RWPE2 (cell line): ENCODE measurements at regions not wholly inside any gene's neighbourhood (a gene's known extent, or its start where the extent isn't known, plus 50 kb on each side); places are given as distances from the start of the nearest gene placed in this dataset.

Experiments used
- ATAC-seq: fragments of 200-7000 bp; cut with Tn5 transposase; 3 replicates; pipeline ENCODE4 v1.9.1; 2021; ENCODE audit warnings: low read depth
- DNase-seq: peaks from one replicate; pipeline ENCODE4 v3.0.0-alpha.2; 2020; ENCODE audit warnings: low spot score
- H3K27ac ChIP-seq: fragments of 450-650 bp; 2 replicates; pipeline ENCODE4 v1.5.1; 2017; ENCODE audit warnings: mild to moderate bottlenecking; ENCODE audit not compliant: poor library complexity, severe bottlenecking
- H3K27me3 ChIP-seq: fragments of 250-450 bp; sonication (Bioruptor Pico); 2 replicates; pipeline ENCODE4 v1.5.1; 2021; ENCODE audit warnings: mild to moderate bottlenecking, moderate library complexity; ENCODE audit not compliant: insufficient read depth, poor library complexity, severe bottlenecking
- H3K36me3 ChIP-seq: fragments of 250-450 bp; sonication (Bioruptor Pico); 2 replicates; pipeline ENCODE4 v1.5.1; 2020; ENCODE audit warnings: low read depth, mild to moderate bottlenecking, moderate library complexity
- H3K4me1 ChIP-seq: fragments of 250-450 bp; sonication (Bioruptor Pico); 2 replicates; pipeline ENCODE4 v1.5.1; 2021; ENCODE audit warnings: mild to moderate bottlenecking, moderate library complexity; ENCODE audit not compliant: insufficient read depth, poor library complexity, severe bottlenecking
- H3K4me3 ChIP-seq: fragments of 250-450 bp; sonication (Bioruptor Pico); 2 replicates; pipeline ENCODE4 v1.5.1; 2021; ENCODE audit warnings: mild to moderate bottlenecking, moderate library complexity; ENCODE audit not compliant: severe bottlenecking
- H3K9me3 ChIP-seq: fragments of 250-450 bp; sonication (Bioruptor Pico); 2 replicates; pipeline ENCODE4 v1.5.1; 2021; ENCODE audit warnings: mild to moderate bottlenecking, moderate library complexity; ENCODE audit not compliant: severe bottlenecking
- TF ChIP-seq, protein P1 (sequence below): fragments of 450-650 bp; IDR thresholded peaks from one replicate; pipeline ENCODE4 v1.5.1; 2017; ENCODE audit warnings: mild to moderate bottlenecking, moderate library complexity; ENCODE audit not compliant: poor library complexity, severe bottlenecking

- H3K9me3 ChIP-seq = no peaks in the 10 kb centered on the region
- TF ChIP-seq, protein P1, sequence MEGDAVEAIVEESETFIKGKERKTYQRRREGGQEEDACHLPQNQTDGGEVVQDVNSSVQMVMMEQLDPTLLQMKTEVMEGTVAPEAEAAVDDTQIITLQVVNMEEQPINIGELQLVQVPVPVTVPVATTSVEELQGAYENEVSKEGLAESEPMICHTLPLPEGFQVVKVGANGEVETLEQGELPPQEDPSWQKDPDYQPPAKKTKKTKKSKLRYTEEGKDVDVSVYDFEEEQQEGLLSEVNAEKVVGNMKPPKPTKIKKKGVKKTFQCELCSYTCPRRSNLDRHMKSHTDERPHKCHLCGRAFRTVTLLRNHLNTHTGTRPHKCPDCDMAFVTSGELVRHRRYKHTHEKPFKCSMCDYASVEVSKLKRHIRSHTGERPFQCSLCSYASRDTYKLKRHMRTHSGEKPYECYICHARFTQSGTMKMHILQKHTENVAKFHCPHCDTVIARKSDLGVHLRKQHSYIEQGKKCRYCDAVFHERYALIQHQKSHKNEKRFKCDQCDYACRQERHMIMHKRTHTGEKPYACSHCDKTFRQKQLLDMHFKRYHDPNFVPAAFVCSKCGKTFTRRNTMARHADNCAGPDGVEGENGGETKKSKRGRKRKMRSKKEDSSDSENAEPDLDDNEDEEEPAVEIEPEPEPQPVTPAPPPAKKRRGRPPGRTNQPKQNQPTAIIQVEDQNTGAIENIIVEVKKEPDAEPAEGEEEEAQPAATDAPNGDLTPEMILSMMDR = no peak
- no peaks in the 10 kb centered on the region for H3K36me3 ChIP-seq
- H3K4me1 ChIP-seq = no peaks in the 10 kb centered on the region
- DNase-seq (no peak), ATAC-seq (no peak)
- H3K27ac ChIP-seq = no peak overlapping the region
- H3K27me3 ChIP-seq = no peaks in the 10 kb centered on the region
- H3K4me3 ChIP-seq = no peak overlapping the region
These were observed 302.4 kb downstream of the KCNS3 start for GRCh38 chr2:18180912-18181311.

DNA sequence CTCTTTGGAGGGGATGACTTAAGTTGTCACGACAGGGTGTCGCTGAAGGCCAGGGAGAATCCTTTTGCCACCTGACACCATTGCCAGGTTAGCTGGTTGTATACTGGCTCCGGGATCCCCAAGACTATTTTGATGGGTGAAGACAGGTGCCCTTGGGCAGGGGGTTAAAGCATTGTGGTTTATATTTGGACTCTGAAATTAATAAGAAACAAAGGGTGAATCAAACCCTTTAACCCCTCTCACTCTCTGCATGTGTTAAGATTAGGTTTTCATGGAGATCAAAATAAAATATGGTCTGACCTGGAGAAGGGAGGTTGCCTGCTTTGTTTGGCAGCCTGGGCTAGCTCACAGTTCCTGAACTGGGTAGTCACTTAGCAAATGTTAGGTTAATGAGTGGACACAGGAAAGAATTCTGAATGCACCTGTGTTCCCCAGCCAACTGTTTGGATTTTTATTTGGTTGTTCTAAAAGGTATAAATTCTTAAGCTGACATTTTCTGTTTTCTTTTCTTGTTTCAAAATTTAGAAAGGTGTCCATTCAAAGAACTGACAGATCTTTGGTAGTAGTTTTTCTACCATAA, 301.7 kb downstream of the KCNS3 start:
- no peaks in the 10 kb centered on the region for H3K9me3 ChIP-seq
- H3K27me3 ChIP-seq = no peaks in the 10 kb centered on the region
- no peak overlapping the region for H3K4me3 ChIP-seq
- DNase-seq (no peak), ATAC-seq (no peak)
- H3K4me1 ChIP-seq = no peaks in the 10 kb centered on the region
- no peaks in the 10 kb centered on the region for H3K36me3 ChIP-seq
- no peak overlapping the region for H3K27ac ChIP-seq
- TF ChIP-seq, protein P1 = no peak

GRCh38 chr2:18178736-18179349, 300.4 kb downstream of the KCNS3 start:
- peak; percentile 57; the same call in 1 of the 3 replicates for ATAC-seq
- TF ChIP-seq, protein P1 = peak; percentile 76
- Histone ChIP-seq H3K27ac (no peak overlapping the region), H3K4me3 (no peak overlapping the region), H3K4me1 (no peaks in the 10 kb centered on the region), H3K9me3 (no peaks in the 10 kb centered on the region), H3K27me3 (no peaks in the 10 kb centered on the region), H3K36me3 (no peaks in the 10 kb centered on the region)
- DNase-seq = no peak

DNA sequence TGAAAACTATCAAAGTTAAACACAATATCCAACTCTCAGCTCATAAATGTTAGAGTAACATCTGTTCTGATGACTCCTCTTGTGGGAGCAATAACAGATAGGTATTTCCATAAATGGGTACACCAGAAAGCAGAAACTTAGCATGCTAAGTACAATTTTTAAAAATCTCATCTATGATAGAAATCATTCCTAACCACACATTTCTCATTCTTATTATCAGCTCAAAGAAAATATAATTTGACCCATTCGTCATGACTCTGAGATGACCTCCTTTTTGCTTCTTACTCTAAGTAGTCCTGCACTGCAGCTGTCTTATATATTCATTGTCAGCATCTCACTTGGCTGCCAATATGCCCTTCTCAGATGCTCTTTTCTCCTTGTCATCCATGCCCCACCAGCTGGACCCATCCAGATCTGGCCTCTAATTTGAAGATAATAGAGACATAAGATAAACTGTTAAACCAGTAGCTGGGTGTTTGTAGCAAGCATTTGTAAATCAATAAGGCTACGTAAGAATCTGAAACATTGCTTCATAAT, 298.3 kb downstream of the KCNS3 start:
- no peaks in the 10 kb centered on the region for H3K4me1 ChIP-seq
- no peaks in the 10 kb centered on the region for H3K9me3 ChIP-seq
- ATAC-seq (no peak), DNase-seq (no peak)
- H3K27ac ChIP-seq = no peak overlapping the region
- H3K36me3 ChIP-seq = no peaks in the 10 kb centered on the region
- no peak overlapping the region for H3K4me3 ChIP-seq
- TF ChIP-seq, protein P1 = no peak
- H3K27me3 ChIP-seq = no peaks in the 10 kb centered on the region

GRCh38 chr2:18172607-18173006, 294.1 kb downstream of the KCNS3 start:
- no peak overlapping the region for H3K27ac ChIP-seq
- H3K27me3 ChIP-seq = no peaks in the 10 kb centered on the region
- TF ChIP-seq, protein P1 = no peak
- no peaks in the 10 kb centered on the region for H3K4me1 ChIP-seq
- H3K9me3 ChIP-seq = no peaks in the 10 kb centered on the region
- no peak for ATAC-seq
- no peak overlapping the region for H3K4me3 ChIP-seq
- H3K36me3 ChIP-seq = no peaks in the 10 kb centered on the region
- no peak for DNase-seq
